ENCODE measurements at regions not wholly inside any gene's neighbourhood (a gene's known extent, or its start where the extent isn't known, plus 50 kb on each side); places are given as distances from the start of the nearest gene placed in this dataset.

DNA sequence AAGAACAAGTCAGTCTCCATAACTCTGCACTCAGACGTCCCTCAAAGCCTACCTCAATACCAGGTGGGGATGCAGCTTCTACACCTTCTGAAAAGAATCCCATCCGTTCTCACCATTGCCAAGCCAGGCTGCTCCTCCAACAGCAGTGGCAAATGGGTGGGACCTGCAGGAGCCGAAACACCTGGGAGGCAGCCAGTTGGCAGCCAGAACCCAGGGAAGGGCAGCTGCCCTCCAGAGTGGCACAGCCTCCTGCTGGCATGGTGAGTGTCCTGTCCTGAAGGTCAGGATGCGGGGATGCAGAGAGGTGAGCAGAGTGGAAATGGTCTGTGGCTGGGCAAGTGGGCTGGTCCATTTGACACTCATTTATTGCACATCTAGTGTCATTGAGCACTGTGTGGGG, 210.6 kb upstream of the CDH4 start:
- no peak for ATAC-seq

GRCh38 chr20:61042506-61043385, 209.3 kb upstream of the CDH4 start:
- no peak for ATAC-seq

GRCh38 chr20:61043681-61044080, 208.4 kb upstream of the CDH4 start:
- ATAC-seq = no peak

DNA sequence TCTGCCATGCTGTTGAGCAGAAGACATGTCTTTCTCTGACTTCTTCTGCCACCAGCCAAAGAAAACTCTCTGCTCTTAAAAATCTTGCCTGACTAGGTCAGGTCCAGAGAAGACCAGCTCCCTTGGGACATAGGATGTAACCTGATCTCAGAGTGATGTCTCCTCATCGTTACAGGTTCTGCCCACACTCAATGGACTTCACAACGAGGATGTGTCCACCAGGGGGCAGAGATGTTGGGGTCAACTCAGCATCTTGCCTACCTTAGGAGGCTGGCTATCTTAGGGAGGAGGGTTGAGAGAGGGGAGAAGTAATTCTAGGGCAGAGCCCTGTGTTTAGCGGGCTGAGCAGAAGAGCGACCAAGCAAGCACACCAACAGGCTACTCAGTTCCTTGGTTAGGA, 207.6 kb upstream of the CDH4 start:
- no peak for ATAC-seq

DNA sequence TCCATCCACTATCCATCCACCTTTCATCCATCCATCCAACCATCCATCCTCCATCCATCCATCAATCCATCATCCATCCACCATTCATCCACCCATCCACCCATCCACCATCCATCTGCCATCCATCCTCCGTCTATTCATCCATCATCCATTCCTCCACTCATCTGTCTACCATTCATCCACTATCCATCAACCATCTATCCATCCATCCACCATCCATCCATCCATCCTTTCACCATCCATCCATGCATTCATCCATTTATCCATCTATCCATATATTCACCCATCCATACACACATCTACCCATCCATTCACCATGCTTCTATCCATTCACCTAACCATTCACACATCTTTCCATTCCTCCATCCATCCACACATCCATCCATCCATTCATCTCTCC, 207.0 kb upstream of the CDH4 start:
- no peak for ATAC-seq

DNA sequence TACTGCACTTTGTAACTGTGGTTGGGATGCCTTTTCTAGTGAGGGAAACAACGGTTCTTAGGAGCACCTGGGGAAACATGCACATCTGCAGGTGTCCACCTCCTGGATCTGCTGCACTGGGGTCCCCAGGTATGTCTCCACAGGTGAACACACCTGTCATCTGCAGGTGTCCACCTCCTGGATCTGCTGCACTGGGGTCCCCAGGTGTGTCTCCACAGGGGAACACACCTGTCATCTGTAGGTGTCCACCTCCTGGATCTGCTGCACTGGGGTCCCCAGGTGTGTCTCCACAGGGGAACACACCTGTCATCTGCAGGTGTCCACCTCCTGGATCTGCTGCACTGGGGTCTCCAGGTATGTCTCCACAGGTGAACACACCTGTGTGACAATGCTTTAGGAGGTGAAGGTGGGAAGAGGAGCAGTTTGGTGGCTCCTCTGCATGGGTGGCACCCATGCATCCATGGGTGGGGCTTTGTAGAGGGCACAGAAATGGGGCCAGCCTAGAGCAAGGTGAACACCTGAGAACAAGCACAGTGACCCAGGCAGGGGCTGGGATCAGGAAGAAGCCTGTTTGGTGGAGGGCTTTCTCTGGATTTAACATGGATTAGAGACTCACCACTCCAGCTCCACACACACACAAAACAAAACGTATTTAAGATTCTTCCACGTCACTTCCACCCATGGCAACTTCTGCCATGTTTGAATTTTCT, 206.0 kb upstream of the CDH4 start:
- no peak for ATAC-seq

DNA sequence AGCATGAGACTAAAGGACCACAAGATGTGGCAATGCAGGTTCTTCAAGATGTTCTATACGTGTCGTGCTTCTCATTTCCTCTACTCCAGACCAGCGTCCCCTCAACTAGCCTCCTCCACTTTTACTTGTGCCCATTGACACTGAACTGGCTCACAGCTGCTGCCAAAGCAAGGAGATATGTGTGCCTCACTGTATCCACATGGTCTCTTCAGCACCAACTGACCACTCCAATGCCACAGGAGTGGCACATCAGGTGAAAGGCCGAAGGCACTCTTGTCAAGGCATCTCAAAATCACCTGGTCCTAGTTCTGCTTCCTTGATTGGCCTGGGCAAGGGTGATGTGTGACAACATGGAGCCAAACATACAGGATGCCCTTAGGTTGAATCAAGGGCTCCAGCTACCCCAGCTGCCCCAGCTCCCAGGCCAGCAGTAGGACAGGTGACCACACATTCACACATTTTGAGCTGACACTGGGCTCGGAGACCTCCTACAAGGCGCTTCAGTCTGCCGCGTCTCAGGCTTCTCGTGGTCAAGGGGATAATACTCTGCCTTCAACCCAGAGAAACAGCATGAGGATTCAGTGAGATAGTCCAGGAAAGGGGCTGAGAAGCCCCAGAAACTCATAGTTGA, 205.2 kb upstream of the CDH4 start:
- no peak for ATAC-seq

DNA sequence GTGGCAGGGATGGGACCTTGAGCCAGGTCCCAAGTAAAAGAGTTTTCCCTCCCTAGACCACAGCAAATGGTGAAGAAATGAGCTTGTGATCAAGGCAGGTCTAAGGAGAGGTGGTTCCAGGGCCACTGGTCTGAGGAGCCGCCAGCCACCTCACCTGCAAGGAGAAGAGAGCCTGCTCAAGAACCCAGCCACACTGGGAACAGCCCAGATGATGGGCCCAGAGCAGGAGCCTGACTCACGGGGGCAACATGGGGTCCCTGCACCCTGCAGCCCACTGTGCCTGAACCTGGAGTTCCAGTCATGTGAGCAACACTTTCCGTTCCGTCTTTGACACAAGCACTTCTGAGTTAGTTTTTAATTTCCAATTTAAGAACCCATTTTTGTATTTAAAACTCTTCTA, 204.5 kb upstream of the CDH4 start:
- no peak for ATAC-seq

DNA sequence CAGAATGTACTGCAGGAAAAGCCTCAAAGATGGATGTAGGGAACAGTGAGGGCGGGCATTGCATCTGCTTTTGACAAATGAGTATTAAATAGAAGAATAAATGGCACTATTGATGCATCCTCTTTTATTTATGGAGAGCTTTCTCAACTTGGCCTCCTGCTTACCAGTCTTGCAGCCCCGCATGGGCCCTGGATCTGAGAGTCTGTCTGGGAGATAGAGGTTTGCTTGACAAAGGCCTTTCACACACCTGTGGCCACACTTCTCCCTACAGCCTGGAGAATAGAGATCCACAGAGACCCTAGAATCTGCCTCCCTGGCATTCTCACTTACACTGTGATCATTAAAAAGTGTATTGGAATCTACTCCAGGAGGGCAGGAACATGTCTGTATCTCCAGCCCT, 203.8 kb upstream of the CDH4 start:
- no peak for ATAC-seq

GRCh38 chr20:61049684-61050083, 202.4 kb upstream of the CDH4 start:
- no peak for ATAC-seq

- no peak for ATAC-seq
These were observed 201.6 kb upstream of the CDH4 start for GRCh38 chr20:61050336-61050890.

DNA sequence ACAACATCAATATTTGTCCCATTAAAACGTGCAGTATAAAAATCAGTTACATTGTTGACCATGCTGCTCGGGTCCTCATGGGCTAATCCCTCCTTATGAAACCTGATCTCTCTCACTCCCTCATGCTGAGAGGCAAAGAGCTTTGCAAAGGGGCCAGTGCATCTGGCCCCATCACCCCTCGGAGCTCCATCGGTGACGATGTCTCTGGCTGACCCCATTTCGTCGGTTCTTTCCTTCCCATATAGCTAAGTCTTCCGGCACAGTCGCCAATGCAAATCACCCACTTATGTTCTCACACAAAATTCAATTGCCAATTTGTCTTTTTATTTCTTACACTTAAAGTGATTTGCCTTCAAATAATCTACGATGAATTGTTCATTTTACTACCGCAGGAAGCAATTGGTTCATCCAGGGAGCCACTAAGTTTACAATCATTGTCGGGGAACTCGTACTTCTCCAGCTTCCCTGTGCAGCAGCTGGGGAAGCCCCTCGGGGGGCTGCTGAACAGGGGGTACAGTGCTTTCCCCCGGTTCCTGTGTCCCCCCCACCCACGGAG, 199.8 kb upstream of the CDH4 start:
- no peak for ATAC-seq

DNA sequence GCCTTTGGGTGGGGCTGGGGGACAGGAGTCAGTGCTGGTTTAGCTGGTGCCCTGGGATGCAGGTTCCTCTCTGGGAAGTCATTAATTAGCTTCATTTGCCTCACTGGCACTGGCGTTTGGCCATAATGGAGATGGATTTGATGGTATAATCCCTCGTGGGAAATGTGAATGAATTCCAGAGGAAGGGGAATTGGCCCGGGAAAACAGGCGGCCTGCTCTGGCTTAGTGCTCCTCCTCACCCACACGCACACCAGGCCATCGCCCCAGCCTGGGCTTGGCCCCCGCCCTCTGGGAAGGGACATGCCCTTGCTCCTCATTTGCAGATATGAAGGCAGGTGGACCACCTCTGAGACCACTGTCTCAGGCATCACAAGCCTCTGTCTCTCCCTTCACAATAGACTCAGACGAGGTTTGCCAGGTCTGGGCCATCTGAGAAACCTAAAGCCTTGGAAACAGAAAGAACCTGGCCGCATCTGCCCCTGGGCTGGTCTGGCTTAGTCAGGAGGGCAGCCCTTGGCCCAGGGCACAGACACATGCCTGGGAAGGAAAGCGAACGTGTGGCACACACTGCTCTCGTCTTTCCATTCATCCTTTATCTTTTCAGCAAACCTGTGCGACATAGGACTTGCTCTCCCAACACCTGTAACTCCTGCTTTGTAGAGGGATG, 199.2 kb upstream of the CDH4 start:
- no peak for ATAC-seq

DNA sequence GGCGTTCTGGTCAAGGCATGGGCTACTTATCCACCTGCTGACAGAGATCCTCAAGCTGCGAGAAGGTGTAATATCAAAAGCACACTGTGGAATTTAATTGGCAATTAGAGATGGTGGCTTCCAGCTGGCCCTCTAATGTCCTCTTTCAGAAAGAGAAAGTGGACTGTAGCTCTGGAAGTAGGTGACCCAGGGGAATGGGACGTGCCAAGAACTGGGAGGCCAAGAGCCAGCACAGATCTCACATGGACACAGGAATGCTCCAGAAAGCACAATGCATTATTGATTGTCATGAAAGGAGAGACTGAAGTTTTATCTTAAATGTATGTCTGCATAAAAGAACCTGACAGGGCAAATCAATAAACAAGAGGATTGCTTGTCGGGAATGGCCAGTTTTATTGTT, 198.6 kb upstream of the CDH4 start:
- ATAC-seq = no peak

GRCh38 chr20:61053889-61054288, 198.2 kb upstream of the CDH4 start:
- ATAC-seq = no peak

DNA sequence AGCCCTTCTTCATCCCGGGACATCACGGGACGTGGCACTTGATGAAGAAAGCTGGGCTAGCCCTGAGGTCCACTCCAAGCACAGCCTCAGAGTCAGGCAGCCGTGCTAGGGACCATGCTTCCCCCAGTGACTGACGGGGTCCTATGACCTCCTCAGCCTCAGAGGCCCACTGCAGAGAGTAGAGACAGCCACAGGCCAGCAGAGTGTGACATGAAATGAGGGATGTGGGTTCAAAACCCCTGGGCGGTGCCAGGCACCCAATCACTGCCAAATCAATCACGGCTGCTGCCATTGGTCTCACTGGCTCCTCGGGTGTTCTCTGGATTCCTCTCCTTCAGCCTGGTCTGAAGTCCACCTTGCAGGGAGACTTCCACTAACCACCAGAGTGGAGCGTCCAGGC, 197.7 kb upstream of the CDH4 start:
- no peak for ATAC-seq

GRCh38 chr20:61055180-61056010, 196.7 kb upstream of the CDH4 start:
- ATAC-seq = no peak

DNA sequence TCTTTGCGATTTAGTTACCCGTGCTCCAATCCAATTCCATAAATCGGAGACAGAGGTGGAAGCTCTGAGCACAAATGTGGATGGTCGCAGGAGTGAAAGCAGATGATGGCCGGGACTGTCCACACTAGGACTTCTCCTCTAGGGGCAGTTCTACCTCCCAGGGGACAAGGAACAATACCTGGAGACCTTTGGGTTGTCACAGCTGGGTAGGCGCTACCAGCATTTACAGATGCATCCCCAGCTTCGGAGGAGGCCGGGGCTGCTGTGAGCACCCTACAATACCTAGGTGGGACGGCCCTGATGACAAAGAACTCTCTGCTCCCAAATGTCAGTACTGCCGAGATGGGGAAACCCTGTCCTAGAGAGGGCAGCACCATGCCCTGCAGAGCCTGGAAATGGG, 195.9 kb upstream of the CDH4 start:
- no peak for ATAC-seq

GRCh38 chr20:61056627-61057442, 195.2 kb upstream of the CDH4 start:
- ATAC-seq = no peak

DNA sequence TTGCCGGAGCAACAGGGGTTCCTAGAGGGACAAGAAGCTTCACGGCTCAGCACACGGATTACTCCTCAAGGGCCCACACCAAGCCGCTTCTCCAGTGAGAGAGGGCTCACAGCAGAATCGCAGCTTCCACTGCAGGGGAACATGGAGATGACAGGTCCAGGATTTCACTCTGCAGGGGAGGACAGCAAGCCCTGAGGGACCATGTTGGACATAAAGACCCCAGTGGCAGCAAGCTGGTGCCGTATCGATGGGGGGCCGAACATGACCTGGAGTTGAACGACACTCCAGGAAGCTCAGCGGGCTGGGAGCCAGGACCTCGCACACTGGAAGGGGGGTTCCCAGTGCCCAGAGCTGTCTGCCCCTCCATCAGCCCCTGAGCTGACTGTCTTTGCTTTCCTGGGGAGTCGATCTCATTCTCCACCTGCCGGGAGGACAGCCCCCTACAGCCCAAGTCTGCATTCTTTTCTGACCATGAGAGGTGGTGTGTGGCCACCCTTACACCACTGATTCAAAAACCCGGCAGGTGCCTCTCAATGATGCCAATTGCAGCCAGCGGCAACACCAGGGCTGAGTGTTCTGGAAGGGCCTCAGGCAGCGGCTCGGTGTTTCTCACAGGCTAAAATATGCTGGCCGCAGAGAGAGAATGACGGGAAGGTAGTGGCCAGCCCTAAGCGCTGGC, 194.5 kb upstream of the CDH4 start:
- ATAC-seq = no peak
